Muscle of arm (tissue), 1 donor: ENCODE measurements at regions not wholly inside any gene's neighbourhood (a gene's known extent, or its start where the extent isn't known, plus 50 kb on each side); places are given as distances from the start of the nearest gene placed in this dataset.

Experiments used
- DNase-seq: peaks from one replicate; pipeline ENCODE4 v3.0.0-alpha.2; 2013

DNA sequence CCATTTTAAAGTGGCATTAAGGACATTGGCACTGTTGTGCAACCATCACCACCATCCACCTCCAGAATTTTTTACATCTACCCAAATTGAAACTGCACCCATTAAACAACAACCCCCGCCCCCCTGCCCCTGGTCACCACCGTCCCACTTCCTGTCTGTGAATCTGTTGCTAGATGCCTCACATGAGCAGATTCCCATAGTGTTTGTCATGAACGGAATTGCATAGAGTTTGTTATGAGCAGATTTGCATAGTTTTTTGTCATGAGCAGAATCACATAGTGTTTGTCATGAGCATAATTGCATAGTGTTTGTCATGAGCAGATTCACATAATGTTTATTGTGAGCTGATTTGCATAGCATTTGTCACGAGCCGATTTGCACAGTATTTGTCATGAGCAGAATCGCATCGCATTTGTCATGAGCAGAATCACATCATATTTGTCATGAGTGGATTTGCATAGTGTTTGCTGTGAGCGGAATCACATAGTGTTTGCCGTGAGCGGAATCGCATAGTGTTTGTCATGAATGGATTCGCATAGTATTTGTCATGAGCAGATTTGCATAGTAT is 54.0 kb upstream of the GTF3A start:
- DNase-seq, result no peak

DNA sequence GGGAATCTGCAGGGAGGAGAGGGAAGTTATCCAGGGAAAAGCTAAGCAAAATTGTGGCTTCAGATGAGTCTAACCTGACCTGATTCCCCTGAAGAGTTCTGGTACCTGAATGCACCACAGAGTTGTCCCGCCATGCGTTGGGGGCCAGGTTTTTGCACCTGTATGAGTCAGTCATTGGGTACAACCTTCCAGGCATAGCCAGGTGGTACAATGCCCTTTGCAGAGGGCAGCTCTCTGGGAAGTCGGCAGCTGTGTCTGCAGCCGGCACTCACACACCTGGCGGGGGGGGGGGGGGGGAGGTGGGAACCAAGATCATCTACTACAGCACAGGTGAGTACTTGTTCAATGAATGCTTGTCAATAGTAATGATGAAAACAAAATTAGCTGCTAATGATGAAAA is 52.5 kb upstream of the GTF3A start:
- no peak for DNase-seq

DNA sequence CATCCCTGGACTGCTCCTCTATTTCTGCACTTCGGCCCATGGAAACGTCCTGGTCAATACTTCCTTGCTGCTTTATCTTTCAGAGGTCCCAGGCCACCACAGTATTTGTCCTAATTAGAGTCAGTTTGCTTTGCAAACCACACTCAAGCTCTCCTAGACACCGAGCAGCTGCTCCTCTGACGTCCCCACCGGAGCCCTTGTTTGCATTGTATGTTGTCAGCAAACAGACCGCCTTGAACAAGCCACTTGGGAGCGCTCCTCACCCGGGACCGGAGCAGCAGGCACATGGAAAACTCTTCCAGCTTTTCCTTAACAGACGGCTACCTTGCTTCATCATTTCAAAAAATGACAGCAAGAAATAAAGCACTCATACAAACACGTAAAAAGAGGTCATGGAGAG is 51.5 kb upstream of the GTF3A start:
- no peak for DNase-seq

DNA sequence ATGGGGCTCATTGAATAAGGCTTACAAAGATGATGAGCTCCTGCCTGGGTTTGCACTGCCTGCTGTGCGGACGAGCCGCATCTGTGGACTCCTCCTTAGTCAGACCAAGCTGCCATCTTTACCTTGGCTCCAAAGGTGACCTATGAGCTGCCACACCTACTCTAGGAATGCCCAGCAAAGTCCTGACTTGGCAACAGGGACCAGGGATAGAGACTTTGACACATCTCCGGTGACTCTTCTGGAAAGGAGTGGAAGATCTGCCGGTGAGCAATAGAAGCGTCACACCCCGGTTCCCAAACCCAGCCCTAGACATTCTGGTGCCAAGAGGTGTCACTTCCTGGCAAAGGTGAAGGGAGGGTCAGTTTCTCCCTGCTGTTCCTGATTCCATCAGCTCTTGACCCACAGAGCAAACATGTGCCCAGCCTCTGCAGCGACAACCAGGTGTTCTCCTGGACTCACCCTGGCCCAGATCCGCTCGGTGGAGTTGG is 50.2 kb upstream of the GTF3A start:
- no peak for DNase-seq
